ENCODE measurements at regions not wholly inside any gene's neighbourhood (a gene's known extent, or its start where the extent isn't known, plus 50 kb on each side); places are given as distances from the start of the nearest gene placed in this dataset.

GRCh38 chr10:7042000-7042399, 368.8 kb downstream of the SFMBT2 start (continued):
- no peak for TF ChIP-seq REST (IDR thresholded peaks at IDR 0.05; ENCODE audit: unreplicated experiment)
- no peak for TF ChIP-seq ZNF331 (CRISPR knock-in tag; IDR thresholded peaks at IDR 0.05; ENCODE audit: low read depth)

GRCh38 chr10:7040681-7041080, 370.2 kb downstream of the SFMBT2 start:
- ATAC-seq (no peak), DNase-seq (ENCODE audit: low spot score) (no peak)
- Mint-ChIP-seq H3K27ac (no peak overlapping the region), H3K27me3 (ENCODE audit: insufficient read depth, low read depth, poor library complexity) (peaks cover 3% of the 10 kb centered on the region), H3K36me3 (ENCODE audit: low read depth) (no peaks in the 10 kb centered on the region), H3K9me3 (no peaks in the 10 kb centered on the region), H3K4me3 (no peak overlapping the region), H3K4me1 (no peaks in the 10 kb centered on the region)
- no peaks in the 10 kb centered on the region for H4K20me1 ChIP-seq (replicated peaks; ENCODE audit: insufficient read depth)
- H3F3A ChIP-seq (replicated peaks; ENCODE audit: low read depth): no peaks in the 10 kb centered on the region
- no peaks in the 10 kb centered on the region for H3K4me1 ChIP-seq (ENCODE audit: insufficient read depth)
- no peak overlapping the region for H3K4me2 ChIP-seq
- H3K4me3 ChIP-seq: no peak overlapping the region
- TF ChIP-seq ZNF114 (CRISPR knock-in tag; IDR thresholded peaks at IDR 0.05) (no peak), ZNF462 (CRISPR knock-in tag; IDR thresholded peaks at IDR 0.05) (no peak), POLR2AphosphoS5 (IDR thresholded peaks at IDR 0.05; ENCODE audit: low read depth) (no peak), EZH2phosphoT487 (IDR thresholded peaks at IDR 0.05; ENCODE audit: unreplicated experiment) (no peak), ZNF331 (CRISPR knock-in tag; IDR thresholded peaks at IDR 0.05; ENCODE audit: low read depth) (no peak), NANOG (IDR thresholded peaks at IDR 0.05; ENCODE audit: borderline replicate concordance) (no peak), JUNB (IDR thresholded peaks at IDR 0.05; ENCODE audit: unreplicated experiment) (no peak), REST (IDR thresholded peaks at IDR 0.05; ENCODE audit: unreplicated experiment) (no peak), STAT1 (IDR thresholded peaks at IDR 0.05; ENCODE audit: unreplicated experiment) (no peak), CREB1 (CRISPR knock-in tag; IDR thresholded peaks at IDR 0.05; ENCODE audit: low read depth) (no peak), EZH2 (IDR thresholded peaks at IDR 0.05; ENCODE audit: low read depth, unreplicated experiment) (no peak)
- H3K36me3 ChIP-seq (ENCODE audit: insufficient read depth): no peaks in the 10 kb centered on the region
- H2AFZ ChIP-seq: no peak overlapping the region
- H3K27ac ChIP-seq (ENCODE audit: low read depth): no peak overlapping the region
- no peaks in the 10 kb centered on the region for H3K79me2 ChIP-seq (replicated peaks; ENCODE audit: insufficient read depth)
- H3K27me3 ChIP-seq (ENCODE audit: insufficient read depth): no peaks in the 10 kb centered on the region
- H3K9me2 ChIP-seq (ENCODE audit: insufficient read depth): no peaks in the 10 kb centered on the region
